ENCODE measurements at regions not wholly inside any gene's neighbourhood (a gene's known extent, or its start where the extent isn't known, plus 50 kb on each side); places are given as distances from the start of the nearest gene placed in this dataset.

GRCh38 chr2:194323740-194324139 is 1333.3 kb upstream of the SLC39A10 start:
- no peak for TF ChIP-seq CTCF (conservative IDR thresholded peaks at IDR 0.05; ENCODE audit: low read depth, low read length)
- no peak for TF ChIP-seq EZH2phosphoT487 (IDR thresholded peaks at IDR 0.05; ENCODE audit: borderline replicate concordance, low read length)
